GM23338 (cell line): ENCODE measurements at regions not wholly inside any gene's neighbourhood (a gene's known extent, or its start where the extent isn't known, plus 50 kb on each side); places are given as distances from the start of the nearest gene placed in this dataset.

Source experiments
- ATAC-seq: fragments of 200-7000 bp; cut with Tn5 transposase; 3 replicates; pipeline ENCODE4 v1.9.1; 2020
- DNase-seq: peaks from one replicate; pipeline ENCODE4 v3.0.0-alpha.2; 2015; ENCODE audit warnings: low spot score
- H2AFZ ChIP-seq: fragments of 200-600 bp; sonication (generic); 2 replicates; pipeline ENCODE4 v1.8.0; 2016; ENCODE audit warnings: antibody characterized with exemption, mild to moderate bottlenecking, moderate library complexity
- H3F3A ChIP-seq: fragments of 200-600 bp; sonication (generic); replicated peaks from 2 replicates; pipeline ENCODE4 v1.8.0; 2017; ENCODE audit warnings: antibody characterized with exemption, mixed run types, low read depth
- H3K27ac ChIP-seq: fragments of 200-600 bp; sonication (generic); 2 replicates; pipeline ENCODE4 v1.6.1; 2016; ENCODE audit warnings: low read depth
- H3K27me3 ChIP-seq: fragments of 200-600 bp; sonication (generic); 2 replicates; pipeline ENCODE4 v1.8.0; 2016; ENCODE audit warnings: mild to moderate bottlenecking, mixed run types, moderate library complexity; ENCODE audit not compliant: insufficient read depth
- H3K36me3 ChIP-seq: fragments of 200-600 bp; sonication (generic); 2 replicates; pipeline ENCODE4 v1.8.0; 2016; ENCODE audit warnings: mild to moderate bottlenecking; ENCODE audit not compliant: insufficient read depth
- H3K4me1 ChIP-seq: fragments of 200-600 bp; sonication (generic); 2 replicates; pipeline ENCODE4 v1.8.0; 2016; ENCODE audit warnings: mild to moderate bottlenecking, moderate library complexity; ENCODE audit not compliant: insufficient read depth
- H3K4me2 ChIP-seq: fragments of 200-600 bp; sonication (generic); 2 replicates; pipeline ENCODE4 v1.7.1; 2017; ENCODE audit warnings: mixed run types
- H3K4me3 ChIP-seq: fragments of 200-600 bp; sonication (generic); 2 replicates; pipeline ENCODE4 v1.6.1; 2016; ENCODE audit warnings: mixed run types
- H3K79me2 ChIP-seq: fragments of 200-600 bp; sonication (generic); replicated peaks from 2 replicates; pipeline ENCODE4 v1.8.0; 2017; ENCODE audit warnings: mild to moderate bottlenecking; ENCODE audit not compliant: insufficient read depth
- H3K9me2 ChIP-seq: fragments of 200-600 bp; sonication (generic); 2 replicates; pipeline ENCODE4 v1.8.0; 2017; ENCODE audit not compliant: insufficient read depth
- H4K20me1 ChIP-seq: fragments of 200-600 bp; sonication (generic); replicated peaks from 2 replicates; pipeline ENCODE4 v1.8.0; 2017; ENCODE audit warnings: mild to moderate bottlenecking; ENCODE audit not compliant: insufficient read depth
- H3K27ac Mint-ChIP-seq: 2 replicates; pipeline ENCODE4 v1.8.0; 2020; ENCODE audit warnings: inconsistent platforms, mild to moderate bottlenecking, moderate library complexity, mixed read lengths
- H3K27me3 Mint-ChIP-seq: 3 replicates; pipeline ENCODE4 v1.8.0; 2022; ENCODE audit warnings: low read depth, mild to moderate bottlenecking, moderate library complexity, mixed read lengths, inconsistent platforms; ENCODE audit not compliant: insufficient read depth, poor library complexity
- H3K36me3 Mint-ChIP-seq: 3 replicates; pipeline ENCODE4 v1.8.0; 2021; ENCODE audit warnings: low read depth, mild to moderate bottlenecking, inconsistent platforms, moderate library complexity, mixed read lengths
- H3K4me1 Mint-ChIP-seq: 3 replicates; pipeline ENCODE4 v1.8.0; 2020; ENCODE audit warnings: mild to moderate bottlenecking, inconsistent platforms, mixed read lengths
- H3K4me3 Mint-ChIP-seq: 3 replicates; pipeline ENCODE4 v1.8.0; 2021; ENCODE audit warnings: moderate library complexity, mild to moderate bottlenecking, inconsistent platforms, mixed read lengths
- H3K9me3 Mint-ChIP-seq: 3 replicates; pipeline ENCODE4 v1.8.0; 2020; ENCODE audit warnings: moderate library complexity, mild to moderate bottlenecking, inconsistent platforms, mixed read lengths
- CREB1 ChIP-seq: fragments of 250-450 bp; sonication (Bioruptor Pico); IDR thresholded peaks from 2 replicates; pipeline ENCODE4 v1.5.0; 2020; ENCODE audit warnings: low read depth, mild to moderate bottlenecking, moderate library complexity
- CTCF ChIP-seq, 2 experiments: fragments of 200-600 bp in 1 of 2; sonication (generic) in 1 of 2; conservative IDR thresholded peaks; 2 replicates each; pipeline versions ENCODE4 v1.5.1 to v1.6.1; 2016 to 2017; ENCODE audit warnings: antibody characterized with exemption in 2 of 2, low read depth in 2 of 2, mild to moderate bottlenecking in 2 of 2, moderate library complexity in 1 of 2
- ETS1 ChIP-seq: IDR thresholded peaks from 2 replicates; pipeline ENCODE4 v1.6.1; 2016; ENCODE audit warnings: antibody characterized with exemption
- EZH2 ChIP-seq: fragments of 200-600 bp; sonication (generic); IDR thresholded peaks from one replicate; pipeline ENCODE4 v1.8.0; 2017; ENCODE audit warnings: antibody characterized with exemption, mild to moderate bottlenecking, low read depth; ENCODE audit not compliant: unreplicated experiment
- EZH2phosphoT487 ChIP-seq: fragments of 200-600 bp; sonication (generic); IDR thresholded peaks from one replicate; pipeline ENCODE4 v1.8.1; 2018; ENCODE audit warnings: antibody characterized with exemption; ENCODE audit not compliant: unreplicated experiment
- NANOG ChIP-seq: IDR thresholded peaks from 2 replicates; pipeline ENCODE4 v1.6.1; 2016; ENCODE audit warnings: antibody characterized with exemption, borderline replicate concordance
- REST ChIP-seq: IDR thresholded peaks from one replicate; pipeline ENCODE4 v1.6.1; 2018; ENCODE audit warnings: antibody characterized with exemption; ENCODE audit not compliant: unreplicated experiment
- STAT1 ChIP-seq: IDR thresholded peaks from one replicate; pipeline ENCODE4 v1.6.1; 2016; ENCODE audit warnings: antibody characterized with exemption; ENCODE audit not compliant: unreplicated experiment
- ZNF331 ChIP-seq: fragments of 250-450 bp; sonication (Bioruptor Pico); IDR thresholded peaks from 2 replicates; pipeline ENCODE4 v1.5.0; 2020; ENCODE audit warnings: low read depth, mild to moderate bottlenecking, moderate library complexity
- ZNF462 ChIP-seq: fragments of 250-450 bp; sonication (Bioruptor Pico); IDR thresholded peaks from 2 replicates; pipeline ENCODE4 v1.5.0; 2020; ENCODE audit warnings: mild to moderate bottlenecking, moderate library complexity

GRCh38 chr14:89565607-89566006 lies 148.6 kb upstream of the FOXN3 start (continued):
- TF ChIP-seq ZNF462 (no peak), CTCF (conservative IDR thresholded peaks at IDR 0.05; ENCODE audit: low read depth in 2 of 2) (no peak)

- no peak overlapping the region for H3K4me2 ChIP-seq
- DNase-seq (no peak), ATAC-seq (no peak)
- Mint-ChIP-seq H3K4me3 (no peak overlapping the region; the same call in 2 of the 3 replicates), H3K27ac (no peak overlapping the region; the same call in 1 of the 2 replicates), H3K9me3 (peaks cover 17% of the 10 kb centered on the region), H3K27me3 (peaks cover 4% of the 10 kb centered on the region), H3K4me1 (peaks cover 32% of the 10 kb centered on the region), H3K36me3 (peaks cover 63% of the 10 kb centered on the region)
- H3K4me1 ChIP-seq, result peaks cover 32% of the 10 kb centered on the region
- H3K36me3 ChIP-seq, result no peaks in the 10 kb centered on the region
- H3F3A ChIP-seq, result 0 out of 2 replicates have a peak, but pooled peaks cover 4% of the 10 kb centered on the region
- peaks cover 91% of the 10 kb centered on the region for H3K79me2 ChIP-seq
- no peaks in the 10 kb centered on the region for H3K27me3 ChIP-seq
- H3K4me3 ChIP-seq, result no peak overlapping the region
- H3K27ac ChIP-seq, result 0 out of 2 replicates have a peak overlapping the region, but pooled peaks have one; percentile 59
- H2AFZ ChIP-seq, result no peak overlapping the region
- H4K20me1 ChIP-seq, result peaks cover 21% of the 10 kb centered on the region; the same call in 1 of the 2 replicates
- no peaks in the 10 kb centered on the region for H3K9me2 ChIP-seq
- TF ChIP-seq STAT1 (no peak), NANOG (no peak), REST (no peak), ETS1 (no peak), CREB1 (no peak), EZH2phosphoT487 (no peak), EZH2 (no peak), ZNF331 (CRISPR knock-in tag) (no peak)
These were observed 148.0 kb upstream of the FOXN3 start for GRCh38 chr14:89564989-89565388.
